ENCODE measurements at regions not wholly inside any gene's neighbourhood (a gene's known extent, or its start where the extent isn't known, plus 50 kb on each side); places are given as distances from the start of the nearest gene placed in this dataset.

GRCh38 chr11:79845002-79845709 lies 404.3 kb upstream of the TENM4 start:
- Histone ChIP-seq H2BK15ac (ENCODE audit: low read depth, low read length) (no peak overlapping the region), H3K4me1 (ENCODE audit: insufficient read depth, low read length) (no peaks in the 10 kb centered on the region), H3K4ac (ENCODE audit: low read depth, low read length) (no peak overlapping the region), H2AFZ (ENCODE audit: low read length) (no peak overlapping the region), H3K4me2 (ENCODE audit: insufficient read depth, insufficient read length, low read length) (no peak overlapping the region), H3K27ac (ENCODE audit: insufficient read length, low read depth, low read length) (no peak overlapping the region), H4K20me1 (ENCODE audit: control insufficient read depth, insufficient read depth, insufficient read length) (no peaks in the 10 kb centered on the region), H2BK20ac (ENCODE audit: low read depth, low read length, poor library complexity, severe bottlenecking) (no peak overlapping the region), H3K9me3 (ENCODE audit: control insufficient read depth, low read depth, low read length) (no peaks in the 10 kb centered on the region), H2BK120ac (ENCODE audit: low read depth, low read length, poor library complexity, severe bottlenecking) (no peak overlapping the region), H3K23ac (ENCODE audit: insufficient read length, low read depth, low read length) (no peak overlapping the region), H2BK12ac (ENCODE audit: insufficient read length, low read depth, low read length) (no peak overlapping the region), H4K91ac (ENCODE audit: insufficient read length, low read depth, low read length) (no peak overlapping the region), H3K56ac (ENCODE audit: insufficient read length, low read depth, low read length) (no peak overlapping the region), H3K79me2 (ENCODE audit: insufficient read depth, low read length) (no peaks in the 10 kb centered on the region), H4K8ac (replicated peaks; ENCODE audit: insufficient read length, low read depth, low read length) (no peak overlapping the region), H2AK5ac (ENCODE audit: insufficient read length, low read length) (no peak overlapping the region), H3K9ac (ENCODE audit: extremely low read depth, insufficient read length, low read length) (no peak overlapping the region), H3K18ac (ENCODE audit: insufficient read length, low read depth, low read length) (no peak overlapping the region), H3K14ac (ENCODE audit: insufficient read depth, low read length) (no peak overlapping the region), H4K5ac (ENCODE audit: insufficient read length, low read depth, low read length) (no peak overlapping the region), H2BK5ac (ENCODE audit: insufficient read length, low read length) (no peak overlapping the region), H3K27me3 (ENCODE audit: insufficient read depth, low read length) (no peaks in the 10 kb centered on the region), H3K79me1 (ENCODE audit: insufficient read depth, low read depth, low read length, poor library complexity, severe bottlenecking) (no peaks in the 10 kb centered on the region), H3T11ph (ENCODE audit: low read length) (no peak overlapping the region), H3K23me2 (ENCODE audit: insufficient read length, low read depth, low read length, poor library complexity, severe bottlenecking) (no peaks in the 10 kb centered on the region)
- Mint-ChIP-seq H3K4me1 (no peaks in the 10 kb centered on the region), H3K4me3 (no peak overlapping the region), H3K27me3 (ENCODE audit: low read depth) (no peaks in the 10 kb centered on the region), H3K27ac (no peak overlapping the region), H3K9me3 (no peaks in the 10 kb centered on the region; a peak in 2 of 5 replicates), H3K36me3 (ENCODE audit: insufficient read depth in 1 of 3, low read depth in 3 of 3) (no peaks in the 10 kb centered on the region)
- no CpG with 5 or more reads among the region's 3 CpGs for WGBS (ENCODE audit: extremely low coverage, insufficient read length, low lambda C conversion rate)
- DNase-seq, result no peak
- no peak for TF ChIP-seq CTCF (conservative IDR thresholded peaks at IDR 0.05)

Data from H9 (cell line).